IMR-90 (cell line): ENCODE measurements at regions not wholly inside any gene's neighbourhood (a gene's known extent, or its start where the extent isn't known, plus 50 kb on each side); places are given as distances from the start of the nearest gene placed in this dataset.

Experiments
- ATAC-seq: fragments of 200-7000 bp; cut with Tn5 transposase; 2 replicates; pipeline ENCODE4 v1.9.1; 2020; ENCODE audit warnings: low read depth, mild to moderate bottlenecking, moderate library complexity
- BruUV-seq: library from RNA; stranded (reverse); fragments of 400-500 nt; replicated peaks from 2 replicates; lab custom pipeline; 2021; lab: Mats Ljungman, UMichigan
- CTCF ChIA-PET: fragments of 300-600 bp; formaldehyde crosslinking; extraction: SDS; loops from one replicate; lab custom pipeline; 2021; ENCODE audit warnings: antibody characterized with exemption; lab: Yijun Ruan, JAX
- POLR2A ChIA-PET: fragments of 300-600 bp; sonication (Branson Sonifier 250); formaldehyde crosslinking; loops from one replicate; lab custom pipeline; 2022; ENCODE audit warnings: antibody characterized with exemption; ENCODE audit not compliant: unreplicated experiment; lab: Charles Lee
- DNase-seq: peaks from one replicate; pipeline ENCODE4 v3.0.0; 2013
- H2AFZ ChIP-seq: replicated peaks from 2 replicates; pipeline ENCODE3; 2013; ENCODE audit warnings: low read length, mild to moderate bottlenecking; ENCODE audit not compliant: poor library complexity
- H2AK5ac ChIP-seq: 2 replicates; pipeline ENCODE4 v1.6.1; 2013; ENCODE audit warnings: low read depth, low read length, inconsistent platforms
- H2AK9ac ChIP-seq: replicated peaks from 2 replicates; pipeline ENCODE3; 2013; ENCODE audit warnings: mild to moderate bottlenecking, low read depth, low read length, moderate library complexity; ENCODE audit not compliant: poor library complexity
- H2BK120ac ChIP-seq: 2 replicates; pipeline ENCODE4 v1.6.1; 2013; ENCODE audit warnings: low read depth, low read length, inconsistent platforms
- H2BK15ac ChIP-seq: 3 replicates; pipeline ENCODE4 v1.6.1; 2013; ENCODE audit warnings: low read depth, low read length, inconsistent platforms
- H2BK20ac ChIP-seq: 2 replicates; pipeline ENCODE4 v1.6.1; 2013; ENCODE audit warnings: low read depth, mild to moderate bottlenecking, inconsistent platforms, low read length, moderate library complexity
- H2BK5ac ChIP-seq: 2 replicates; pipeline ENCODE4 v1.6.1; 2013; ENCODE audit warnings: mild to moderate bottlenecking, low read depth, low read length, inconsistent platforms; ENCODE audit not compliant: poor library complexity, severe bottlenecking
- H3K14ac ChIP-seq: replicated peaks from 2 replicates; pipeline ENCODE4 v1.6.1; 2013; ENCODE audit warnings: low read depth, low read length, inconsistent platforms
- H3K18ac ChIP-seq: 2 replicates; pipeline ENCODE4 v1.6.1; 2013; ENCODE audit warnings: low read depth, low read length, control low read depth
- H3K23ac ChIP-seq: 2 replicates; pipeline ENCODE4 v1.6.1; 2013; ENCODE audit warnings: low read depth, low read length, inconsistent platforms
- H3K27ac ChIP-seq: 2 replicates; pipeline ENCODE4 v1.5.1; 2013; ENCODE audit warnings: mild to moderate bottlenecking, control low read depth, low read length; ENCODE audit not compliant: insufficient read depth
- H3K27me3 ChIP-seq: 2 replicates; pipeline ENCODE4 v1.6.1; 2013; ENCODE audit warnings: low read length; ENCODE audit not compliant: control insufficient read depth, insufficient read depth
- H3K36me3 ChIP-seq: 2 replicates; pipeline ENCODE4 v1.6.1; 2013; ENCODE audit warnings: low read length, mixed read lengths; ENCODE audit not compliant: control insufficient read depth, insufficient read depth
- H3K4ac ChIP-seq: 2 replicates; pipeline ENCODE4 v1.6.1; 2013; ENCODE audit warnings: low read depth, low read length, inconsistent platforms
- H3K4me1 ChIP-seq: 2 replicates; pipeline ENCODE4 v1.6.1; 2013; ENCODE audit warnings: low read length, mixed read lengths; ENCODE audit not compliant: control insufficient read depth, insufficient read depth
- H3K4me2 ChIP-seq: 2 replicates; pipeline ENCODE4 v1.6.1; 2013; ENCODE audit warnings: low read depth, mild to moderate bottlenecking, control low read depth, low read length, moderate library complexity
- H3K4me3 ChIP-seq: 2 replicates; pipeline ENCODE4 v1.5.1; 2013; ENCODE audit warnings: low read depth, mild to moderate bottlenecking, control low read depth, low read length, moderate library complexity; ENCODE audit not compliant: insufficient read depth
- H3K56ac ChIP-seq: 2 replicates; pipeline ENCODE4 v1.6.1; 2013; ENCODE audit warnings: low read length, inconsistent platforms; ENCODE audit not compliant: insufficient read depth; ENCODE audit errors: extremely low read depth
- H3K79me1 ChIP-seq, 2 experiments: 2 replicates each; pipeline ENCODE4 v1.6.1; 2013; ENCODE audit warnings: low read length in 2 of 2, inconsistent platforms in 1 of 2, low read depth in 1 of 2
- H3K9ac ChIP-seq: 2 replicates; pipeline ENCODE4 v1.6.1; 2013; ENCODE audit warnings: low read depth, low read length, control low read depth
- H3K9me1 ChIP-seq: 2 replicates; pipeline ENCODE4 v1.6.1; 2013; ENCODE audit warnings: low read length, inconsistent platforms; ENCODE audit not compliant: insufficient read depth
- H3K9me3 ChIP-seq: 2 replicates; pipeline ENCODE4 v1.6.1; 2013; ENCODE audit warnings: low read length; ENCODE audit not compliant: control insufficient read depth, insufficient read depth
- H4K20me1 ChIP-seq: 2 replicates; pipeline ENCODE4 v1.6.1; 2013; ENCODE audit warnings: low read length, inconsistent platforms; ENCODE audit not compliant: insufficient read depth
- H4K5ac ChIP-seq: 2 replicates; pipeline ENCODE4 v1.6.1; 2013; ENCODE audit warnings: mild to moderate bottlenecking, low read depth, low read length, control low read depth
- H4K8ac ChIP-seq, 2 experiments: 2 replicates each; pipeline ENCODE4 v1.6.1; 2013; ENCODE audit warnings: low read depth in 2 of 2, low read length in 2 of 2, control low read depth in 1 of 2, inconsistent platforms in 1 of 2
- H4K91ac ChIP-seq: 2 replicates; pipeline ENCODE4 v1.6.1; 2013; ENCODE audit warnings: low read depth, low read length, inconsistent platforms; ENCODE audit not compliant: insufficient read depth
- FOS ChIP-seq: fragments of 150-350 bp; IDR thresholded peaks from 2 replicates; pipeline ENCODE4 v1.6.1; 2016; ENCODE audit warnings: low read depth, low read length
- MXI1 ChIP-seq: IDR thresholded peaks from 2 replicates; pipeline ENCODE4 v1.6.1; 2012; ENCODE audit warnings: low read depth, mild to moderate bottlenecking, low read length, moderate library complexity, borderline replicate concordance
- NFE2L2 ChIP-seq: fragments of 150-350 bp; IDR thresholded peaks from 2 replicates; pipeline ENCODE4 v1.6.1; 2016; ENCODE audit warnings: low read depth, mild to moderate bottlenecking, low read length
- RAD21 ChIP-seq: IDR thresholded peaks from 2 replicates; pipeline ENCODE4 v1.6.1; 2012; ENCODE audit warnings: low read length, improper control_type of control experiment
- WGBS, 2 experiments: methylation state at CpG; one replicate each; pipeline versions ENCODE4 v1.1.5 to v1.1.7; 2013; ENCODE audit warnings: missing lambda C conversion rate in 2 of 2; ENCODE audit not compliant: insufficient read length in 1 of 2; ENCODE audit errors: extremely low coverage in 2 of 2; 5-methylcytosine and 5-hydroxymethylcytosine counted together
- dilution Hi-C: fragments of 300-500 bp; cut with HindIII; formaldehyde crosslinking; loops from one replicate; pipeline ENCODE4 v1.14.3; 2018; ENCODE audit warnings: low sequenced_read_pairs; ENCODE audit not compliant: unreplicated experiment
- in situ Hi-C: fragments of 300-500 bp; cut with MboI; formaldehyde crosslinking; loops from 3 replicates; pipeline ENCODE4 v1.14.3; 2019; ENCODE audit warnings: low sequenced_read_pairs, inconsistent platforms, mixed read lengths
- intact Hi-C: fragments of 100-400 bp; cut with micrococcal nuclease; formaldehyde crosslinking; loops from 2 replicates; pipeline ENCODE4 v1.10.0; 2022
- TF ChIP-seq, protein P1 (sequence below): conservative IDR thresholded peaks from 2 replicates; pipeline ENCODE4 v1.5.1; 2012; ENCODE audit warnings: mild to moderate bottlenecking, low read depth, low read length, improper control_type of control experiment
- TF ChIP-seq, protein P2 (sequence below): fragments of 150-350 bp; IDR thresholded peaks from 2 replicates; pipeline ENCODE4 v1.6.1; 2017; ENCODE audit warnings: mild to moderate bottlenecking, antibody characterized with exemption, low read length, low read depth

DNA sequence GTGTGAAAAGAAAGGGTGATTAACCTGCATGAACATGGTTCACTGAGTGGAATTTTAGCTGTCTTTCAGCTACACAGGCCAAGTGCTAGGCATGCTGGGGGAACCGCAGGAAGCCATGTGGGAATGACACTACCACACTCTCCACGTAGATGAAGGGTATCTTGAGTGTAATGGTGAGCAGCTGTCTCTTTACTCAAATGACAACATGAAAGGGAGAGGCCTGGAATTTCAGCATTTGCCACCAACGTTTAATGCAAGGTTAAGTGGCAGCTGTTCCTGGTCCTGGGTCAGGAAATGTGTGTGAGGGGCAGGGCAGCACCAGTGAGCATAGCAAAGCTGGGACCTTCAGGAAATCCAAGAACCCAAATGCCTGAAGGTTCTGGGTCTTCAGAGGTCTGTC, 588.4 kb downstream of the SLC4A3 start:
- POLR2A ChIA-PET: no interaction called here

More for the DNA sequence above, 588.4 kb downstream of the SLC4A3 start:
- no peak overlapping the region for H4K8ac ChIP-seq
- H3K56ac ChIP-seq: no peak overlapping the region
- no peaks in the 10 kb centered on the region for H3K4me1 ChIP-seq
- no peak overlapping the region for H3K9ac ChIP-seq
- dilution Hi-C loops: no loop called here
- no peak overlapping the region for H2BK120ac ChIP-seq
- H3K9me1 ChIP-seq: no peaks in the 10 kb centered on the region
- peak overlapping the region; percentile 49 for H2AFZ ChIP-seq
- H3K23ac ChIP-seq: no peak overlapping the region
- H2AK9ac ChIP-seq: no peak overlapping the region
- no peak for DNase-seq
- no peak overlapping the region for H3K4me3 ChIP-seq
- 0 out of 2 replicates have a peak overlapping the region, but pooled peaks have one; percentile 29 for H3K14ac ChIP-seq
- H2BK20ac ChIP-seq: no peak overlapping the region
- H4K91ac ChIP-seq: peak overlapping the region; percentile 23; the same call in 1 of the 2 replicates
- H2BK5ac ChIP-seq: no peak overlapping the region
- TF ChIP-seq FOS (no peak), NFE2L2 (no peak), MXI1 (no peak), RAD21 (no peak)
- TF ChIP-seq, protein P1, sequence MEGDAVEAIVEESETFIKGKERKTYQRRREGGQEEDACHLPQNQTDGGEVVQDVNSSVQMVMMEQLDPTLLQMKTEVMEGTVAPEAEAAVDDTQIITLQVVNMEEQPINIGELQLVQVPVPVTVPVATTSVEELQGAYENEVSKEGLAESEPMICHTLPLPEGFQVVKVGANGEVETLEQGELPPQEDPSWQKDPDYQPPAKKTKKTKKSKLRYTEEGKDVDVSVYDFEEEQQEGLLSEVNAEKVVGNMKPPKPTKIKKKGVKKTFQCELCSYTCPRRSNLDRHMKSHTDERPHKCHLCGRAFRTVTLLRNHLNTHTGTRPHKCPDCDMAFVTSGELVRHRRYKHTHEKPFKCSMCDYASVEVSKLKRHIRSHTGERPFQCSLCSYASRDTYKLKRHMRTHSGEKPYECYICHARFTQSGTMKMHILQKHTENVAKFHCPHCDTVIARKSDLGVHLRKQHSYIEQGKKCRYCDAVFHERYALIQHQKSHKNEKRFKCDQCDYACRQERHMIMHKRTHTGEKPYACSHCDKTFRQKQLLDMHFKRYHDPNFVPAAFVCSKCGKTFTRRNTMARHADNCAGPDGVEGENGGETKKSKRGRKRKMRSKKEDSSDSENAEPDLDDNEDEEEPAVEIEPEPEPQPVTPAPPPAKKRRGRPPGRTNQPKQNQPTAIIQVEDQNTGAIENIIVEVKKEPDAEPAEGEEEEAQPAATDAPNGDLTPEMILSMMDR: no peak
- TF ChIP-seq, protein P2, sequence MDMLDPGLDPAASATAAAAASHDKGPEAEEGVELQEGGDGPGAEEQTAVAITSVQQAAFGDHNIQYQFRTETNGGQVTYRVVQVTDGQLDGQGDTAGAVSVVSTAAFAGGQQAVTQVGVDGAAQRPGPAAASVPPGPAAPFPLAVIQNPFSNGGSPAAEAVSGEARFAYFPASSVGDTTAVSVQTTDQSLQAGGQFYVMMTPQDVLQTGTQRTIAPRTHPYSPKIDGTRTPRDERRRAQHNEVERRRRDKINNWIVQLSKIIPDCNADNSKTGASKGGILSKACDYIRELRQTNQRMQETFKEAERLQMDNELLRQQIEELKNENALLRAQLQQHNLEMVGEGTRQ: no peak
- peak overlapping the region; percentile 20 for H2AK5ac ChIP-seq
- ATAC-seq: no peak
- H3K4me2 ChIP-seq: no peak overlapping the region
- H3K9me3 ChIP-seq: no peaks in the 10 kb centered on the region
- intact Hi-C loops: no loop called here
- no peaks in the 10 kb centered on the region for H3K79me1 ChIP-seq
- in situ Hi-C loops: no loop called here
- no peak overlapping the region for H3K18ac ChIP-seq
- peak overlapping the region; percentile 12; the same call in 1 of the 2 replicates for H3K4ac ChIP-seq
- BruUV-seq: no TSS peak
- no peaks in the 10 kb centered on the region for H3K27me3 ChIP-seq
- no peak overlapping the region for H4K5ac ChIP-seq
- peak overlapping the region; percentile 52; the same call in 1 of the 3 replicates for H2BK15ac ChIP-seq
- no peaks in the 10 kb centered on the region for H3K36me3 ChIP-seq
- CTCF ChIA-PET: interaction anchor here (0.6 kb wide), 1 partner anchor 61 kb away, joined by 5 read pairs; no protein-coding TSS in a partner anchor
- H3K27ac ChIP-seq: no peak overlapping the region
- WGBS, 2 experiments: 20% methylated on average over 1 of the region's 3 CpGs; no CpG with 5 or more reads in 1 of the 2 experiments
- H4K20me1 ChIP-seq: no peaks in the 10 kb centered on the region
